Astrocyte of the spinal cord (primary cell): ENCODE measurements at regions not wholly inside any gene's neighbourhood (a gene's known extent, or its start where the extent isn't known, plus 50 kb on each side); places are given as distances from the start of the nearest gene placed in this dataset.

Experiments used
- DNase-seq: peaks from one replicate; pipeline ENCODE4 v3.0.0; 2011; ENCODE audit warnings: low read depth, low spot score
- H3K4me3 ChIP-seq: 2 replicates; pipeline ENCODE4 v1.5.1; 2011; ENCODE audit warnings: low read depth, mild to moderate bottlenecking, low read length, moderate library complexity
- CTCF ChIP-seq: IDR thresholded peaks from 2 replicates; pipeline ENCODE4 v1.5.1; 2012; ENCODE audit warnings: low read depth, mild to moderate bottlenecking, low read length, inconsistent platforms
- in situ Hi-C: cut with HindIII; loops from 2 replicates; pipeline ENCODE4 v1.10.0; 2017; ENCODE audit warnings: low sequenced_read_pairs

GRCh38 chr5:167472566-167473108 lies 818.8 kb upstream of the WWC1 start:
- no peak for DNase-seq
- TF ChIP-seq CTCF = no peak
- H3K4me3 ChIP-seq = no peak overlapping the region
- in situ Hi-C loops = no loop called here

GRCh38 chr5:167478188-167478587 lies 813.3 kb upstream of the WWC1 start:
- TF ChIP-seq CTCF = no peak
- in situ Hi-C loops = no loop called here
- H3K4me3 ChIP-seq = no peak overlapping the region

GRCh38 chr5:167479779-167480178 lies 811.7 kb upstream of the WWC1 start:
- in situ Hi-C loops = no loop called here
- no peak for TF ChIP-seq CTCF
- H3K4me3 ChIP-seq = no peak overlapping the region
- DNase-seq = peak; percentile 23

More at GRCh38 chr5:167478188-167478587, 813.3 kb upstream of the WWC1 start:
- peak; percentile 41 for DNase-seq

- H3K4me3 ChIP-seq = no peak overlapping the region
- TF ChIP-seq CTCF = no peak
- in situ Hi-C loops = no loop called here
- no peak for DNase-seq
Observed at GRCh38 chr5:167481345-167481744, 810.1 kb upstream of the WWC1 start.

GRCh38 chr5:167482555-167482954 lies 808.9 kb upstream of the WWC1 start:
- no peak for TF ChIP-seq CTCF
- H3K4me3 ChIP-seq = no peak overlapping the region
- DNase-seq = no peak
- in situ Hi-C loops = no loop called here

- in situ Hi-C loops = no loop called here
- no peak overlapping the region for H3K4me3 ChIP-seq
- peak; percentile 26 for DNase-seq
- TF ChIP-seq CTCF = no peak
Observed at GRCh38 chr5:167485061-167485774, 806.2 kb upstream of the WWC1 start.
